ENCODE measurements at regions not wholly inside any gene's neighbourhood (a gene's known extent, or its start where the extent isn't known, plus 50 kb on each side); places are given as distances from the start of the nearest gene placed in this dataset.

GRCh38 chr3:106447723-106448301 is 579.0 kb upstream of the CBLB start:
- TF ChIP-seq, protein P1, sequence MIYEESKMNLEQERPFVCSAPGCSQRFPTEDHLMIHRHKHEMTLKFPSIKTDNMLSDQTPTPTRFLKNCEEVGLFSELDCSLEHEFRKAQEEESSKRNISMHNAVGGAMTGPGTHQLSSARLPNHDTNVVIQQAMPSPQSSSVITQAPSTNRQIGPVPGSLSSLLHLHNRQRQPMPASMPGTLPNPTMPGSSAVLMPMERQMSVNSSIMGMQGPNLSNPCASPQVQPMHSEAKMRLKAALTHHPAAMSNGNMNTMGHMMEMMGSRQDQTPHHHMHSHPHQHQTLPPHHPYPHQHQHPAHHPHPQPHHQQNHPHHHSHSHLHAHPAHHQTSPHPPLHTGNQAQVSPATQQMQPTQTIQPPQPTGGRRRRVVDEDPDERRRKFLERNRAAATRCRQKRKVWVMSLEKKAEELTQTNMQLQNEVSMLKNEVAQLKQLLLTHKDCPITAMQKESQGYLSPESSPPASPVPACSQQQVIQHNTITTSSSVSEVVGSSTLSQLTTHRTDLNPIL (CRISPR knock-in tag; IDR thresholded peaks at IDR 0.05; ENCODE audit: low read depth) = no peak
- ATAC-seq = peak; percentile 65

GRCh38 chr3:106448372-106448966 is 579.7 kb upstream of the CBLB start:
- ATAC-seq = peak; percentile 26; the same call in 2 of the 3 replicates

DNA sequence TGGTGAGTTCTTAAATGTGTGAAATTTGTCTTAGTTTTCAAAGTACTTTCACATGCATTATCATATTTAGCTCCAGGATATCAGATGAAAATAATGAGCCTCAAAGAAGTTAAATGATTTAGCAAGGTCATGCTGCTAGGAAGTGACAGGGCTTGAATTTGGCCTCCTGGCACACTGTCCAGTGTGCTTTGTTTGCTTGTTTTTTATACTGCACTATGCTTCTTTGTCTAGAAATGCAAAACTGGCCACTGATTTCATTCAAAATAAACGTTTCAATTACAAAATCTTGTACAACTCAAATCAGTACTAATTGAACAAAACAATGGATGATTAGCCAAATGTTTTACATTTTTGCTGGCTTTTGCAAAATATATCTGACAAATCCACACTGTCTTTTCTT is 583.3 kb upstream of the CBLB start:
- TF ChIP-seq ARNTL (CRISPR knock-in tag; IDR thresholded peaks at IDR 0.05; ENCODE audit: borderline replicate concordance, low read depth) (no peak), GLIS3 (CRISPR knock-in tag; IDR thresholded peaks at IDR 0.05) (no peak), CSDC2 (CRISPR knock-in tag; IDR thresholded peaks at IDR 0.05) (no peak), SNAI2 (CRISPR knock-in tag; IDR thresholded peaks at IDR 0.05) (no peak), PPARA (CRISPR knock-in tag; IDR thresholded peaks at IDR 0.05; ENCODE audit: borderline replicate concordance) (no peak), ESRRG (CRISPR knock-in tag; IDR thresholded peaks at IDR 0.05) (no peak), ZNF70 (CRISPR knock-in tag; IDR thresholded peaks at IDR 0.05) (no peak), TOX (CRISPR knock-in tag; IDR thresholded peaks at IDR 0.05; ENCODE audit: borderline replicate concordance) (no peak), ISL1 (CRISPR knock-in tag; IDR thresholded peaks at IDR 0.05) (no peak), ZNF565 (CRISPR knock-in tag; conservative IDR thresholded peaks at IDR 0.05; ENCODE audit: low read depth) (no peak), BACH2 (CRISPR knock-in tag; IDR thresholded peaks at IDR 0.05; ENCODE audit: borderline replicate concordance) (no peak), ZFP3 (CRISPR knock-in tag; IDR thresholded peaks at IDR 0.05) (no peak), ZC3H10 (CRISPR knock-in tag; IDR thresholded peaks at IDR 0.05) (no peak)
- TF ChIP-seq, protein P2, sequence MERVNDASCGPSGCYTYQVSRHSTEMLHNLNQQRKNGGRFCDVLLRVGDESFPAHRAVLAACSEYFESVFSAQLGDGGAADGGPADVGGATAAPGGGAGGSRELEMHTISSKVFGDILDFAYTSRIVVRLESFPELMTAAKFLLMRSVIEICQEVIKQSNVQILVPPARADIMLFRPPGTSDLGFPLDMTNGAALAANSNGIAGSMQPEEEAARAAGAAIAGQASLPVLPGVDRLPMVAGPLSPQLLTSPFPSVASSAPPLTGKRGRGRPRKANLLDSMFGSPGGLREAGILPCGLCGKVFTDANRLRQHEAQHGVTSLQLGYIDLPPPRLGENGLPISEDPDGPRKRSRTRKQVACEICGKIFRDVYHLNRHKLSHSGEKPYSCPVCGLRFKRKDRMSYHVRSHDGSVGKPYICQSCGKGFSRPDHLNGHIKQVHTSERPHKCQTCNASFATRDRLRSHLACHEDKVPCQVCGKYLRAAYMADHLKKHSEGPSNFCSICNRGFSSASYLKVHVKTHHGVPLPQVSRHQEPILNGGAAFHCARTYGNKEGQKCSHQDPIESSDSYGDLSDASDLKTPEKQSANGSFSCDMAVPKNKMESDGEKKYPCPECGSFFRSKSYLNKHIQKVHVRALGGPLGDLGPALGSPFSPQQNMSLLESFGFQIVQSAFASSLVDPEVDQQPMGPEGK (CRISPR knock-in tag; IDR thresholded peaks at IDR 0.05; ENCODE audit: borderline replicate concordance) = no peak
- TF ChIP-seq, protein P3, sequence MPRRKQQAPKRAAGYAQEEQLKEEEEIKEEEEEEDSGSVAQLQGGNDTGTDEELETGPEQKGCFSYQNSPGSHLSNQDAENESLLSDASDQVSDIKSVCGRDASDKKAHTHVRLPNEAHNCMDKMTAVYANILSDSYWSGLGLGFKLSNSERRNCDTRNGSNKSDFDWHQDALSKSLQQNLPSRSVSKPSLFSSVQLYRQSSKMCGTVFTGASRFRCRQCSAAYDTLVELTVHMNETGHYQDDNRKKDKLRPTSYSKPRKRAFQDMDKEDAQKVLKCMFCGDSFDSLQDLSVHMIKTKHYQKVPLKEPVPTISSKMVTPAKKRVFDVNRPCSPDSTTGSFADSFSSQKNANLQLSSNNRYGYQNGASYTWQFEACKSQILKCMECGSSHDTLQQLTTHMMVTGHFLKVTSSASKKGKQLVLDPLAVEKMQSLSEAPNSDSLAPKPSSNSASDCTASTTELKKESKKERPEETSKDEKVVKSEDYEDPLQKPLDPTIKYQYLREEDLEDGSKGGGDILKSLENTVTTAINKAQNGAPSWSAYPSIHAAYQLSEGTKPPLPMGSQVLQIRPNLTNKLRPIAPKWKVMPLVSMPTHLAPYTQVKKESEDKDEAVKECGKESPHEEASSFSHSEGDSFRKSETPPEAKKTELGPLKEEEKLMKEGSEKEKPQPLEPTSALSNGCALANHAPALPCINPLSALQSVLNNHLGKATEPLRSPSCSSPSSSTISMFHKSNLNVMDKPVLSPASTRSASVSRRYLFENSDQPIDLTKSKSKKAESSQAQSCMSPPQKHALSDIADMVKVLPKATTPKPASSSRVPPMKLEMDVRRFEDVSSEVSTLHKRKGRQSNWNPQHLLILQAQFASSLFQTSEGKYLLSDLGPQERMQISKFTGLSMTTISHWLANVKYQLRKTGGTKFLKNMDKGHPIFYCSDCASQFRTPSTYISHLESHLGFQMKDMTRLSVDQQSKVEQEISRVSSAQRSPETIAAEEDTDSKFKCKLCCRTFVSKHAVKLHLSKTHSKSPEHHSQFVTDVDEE (CRISPR knock-in tag; IDR thresholded peaks at IDR 0.05) = no peak
- TF ChIP-seq, protein P4, sequence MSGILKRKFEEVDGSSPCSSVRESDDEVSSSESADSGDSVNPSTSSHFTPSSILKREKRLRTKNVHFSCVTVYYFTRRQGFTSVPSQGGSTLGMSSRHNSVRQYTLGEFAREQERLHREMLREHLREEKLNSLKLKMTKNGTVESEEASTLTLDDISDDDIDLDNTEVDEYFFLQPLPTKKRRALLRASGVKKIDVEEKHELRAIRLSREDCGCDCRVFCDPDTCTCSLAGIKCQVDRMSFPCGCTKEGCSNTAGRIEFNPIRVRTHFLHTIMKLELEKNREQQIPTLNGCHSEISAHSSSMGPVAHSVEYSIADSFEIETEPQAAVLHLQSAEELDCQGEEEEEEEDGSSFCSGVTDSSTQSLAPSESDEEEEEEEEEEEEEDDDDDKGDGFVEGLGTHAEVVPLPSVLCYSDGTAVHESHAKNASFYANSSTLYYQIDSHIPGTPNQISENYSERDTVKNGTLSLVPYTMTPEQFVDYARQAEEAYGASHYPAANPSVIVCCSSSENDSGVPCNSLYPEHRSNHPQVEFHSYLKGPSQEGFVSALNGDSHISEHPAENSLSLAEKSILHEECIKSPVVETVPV (CRISPR knock-in tag; IDR thresholded peaks at IDR 0.05) = no peak
- no peak for ATAC-seq

DNA sequence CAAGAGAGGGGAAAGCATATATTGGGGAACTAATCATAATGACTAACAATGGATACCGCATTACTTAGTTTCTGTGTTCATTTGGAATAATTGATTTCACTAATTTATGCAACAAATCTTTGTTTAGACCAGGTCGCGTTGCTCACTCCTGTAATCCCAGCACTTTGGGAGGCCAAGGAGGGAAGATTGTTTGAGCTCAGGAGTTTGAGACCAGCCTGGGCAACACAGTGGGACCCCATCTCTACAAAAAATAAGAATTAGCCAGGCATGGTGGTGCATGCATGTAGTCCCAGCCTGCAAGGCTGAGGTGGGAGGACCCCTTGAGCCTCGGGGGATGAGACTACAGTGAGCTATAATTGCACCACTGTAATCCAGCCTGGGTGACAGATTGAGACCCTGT is 585.7 kb upstream of the CBLB start:
- ATAC-seq = no peak

More for the DNA sequence above, 585.7 kb upstream of the CBLB start:
- TF ChIP-seq, protein P4 (CRISPR knock-in tag; IDR thresholded peaks at IDR 0.05) = no peak
- TF ChIP-seq RARB (CRISPR knock-in tag; IDR thresholded peaks at IDR 0.05) = no peak
- TF ChIP-seq TCF4 (CRISPR knock-in tag; IDR thresholded peaks at IDR 0.05; ENCODE audit: borderline replicate concordance) = no peak
- TF ChIP-seq ZFP30 (CRISPR knock-in tag; IDR thresholded peaks at IDR 0.05) = no peak
- TF ChIP-seq ZNF70 (CRISPR knock-in tag; IDR thresholded peaks at IDR 0.05) = no peak
- TF ChIP-seq GLIS3 (CRISPR knock-in tag; IDR thresholded peaks at IDR 0.05) = no peak
- no peak for TF ChIP-seq TOX (CRISPR knock-in tag; IDR thresholded peaks at IDR 0.05; ENCODE audit: borderline replicate concordance)
- no peak for TF ChIP-seq ZNF565 (CRISPR knock-in tag; conservative IDR thresholded peaks at IDR 0.05; ENCODE audit: low read depth)
- TF ChIP-seq, protein P5, sequence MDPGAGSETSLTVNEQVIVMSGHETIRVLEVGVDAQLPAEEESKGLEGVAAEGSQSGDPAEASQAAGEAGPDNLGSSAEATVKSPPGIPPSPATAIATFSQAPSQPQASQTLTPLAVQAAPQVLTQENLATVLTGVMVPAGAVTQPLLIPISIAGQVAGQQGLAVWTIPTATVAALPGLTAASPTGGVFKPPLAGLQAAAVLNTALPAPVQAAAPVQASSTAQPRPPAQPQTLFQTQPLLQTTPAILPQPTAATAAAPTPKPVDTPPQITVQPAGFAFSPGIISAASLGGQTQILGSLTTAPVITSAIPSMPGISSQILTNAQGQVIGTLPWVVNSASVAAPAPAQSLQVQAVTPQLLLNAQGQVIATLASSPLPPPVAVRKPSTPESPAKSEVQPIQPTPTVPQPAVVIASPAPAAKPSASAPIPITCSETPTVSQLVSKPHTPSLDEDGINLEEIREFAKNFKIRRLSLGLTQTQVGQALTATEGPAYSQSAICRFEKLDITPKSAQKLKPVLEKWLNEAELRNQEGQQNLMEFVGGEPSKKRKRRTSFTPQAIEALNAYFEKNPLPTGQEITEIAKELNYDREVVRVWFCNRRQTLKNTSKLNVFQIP (CRISPR knock-in tag; IDR thresholded peaks at IDR 0.05; ENCODE audit: borderline replicate concordance, low read depth) = no peak
- no peak for TF ChIP-seq ESRRG (CRISPR knock-in tag; IDR thresholded peaks at IDR 0.05)

Measured in SK-N-SH treated with all-trans-retinoic acid at 6 μM for 48 hours (cell line).